ENCODE measurements at regions not wholly inside any gene's neighbourhood (a gene's known extent, or its start where the extent isn't known, plus 50 kb on each side); places are given as distances from the start of the nearest gene placed in this dataset.

- no peak for ATAC-seq
- Histone ChIP-seq H3K4me3 (ENCODE audit: low read depth in 2 of 2, low read length in 2 of 2) (no peak overlapping the region), H3K4me1 (ENCODE audit: control insufficient read depth, insufficient read depth, low read length) (no peaks in the 10 kb centered on the region), H3K36me3 (ENCODE audit: control insufficient read depth, insufficient read depth, low read length) (no peaks in the 10 kb centered on the region), H3K27me3 (ENCODE audit: control insufficient read depth, insufficient read depth, low read length) (peaks cover 2% of the 10 kb centered on the region; the same call in 1 of the 2 replicates), H3K9me3 (ENCODE audit: control insufficient read depth, insufficient read depth, low read depth, low read length) (no peaks in the 10 kb centered on the region), H3K27ac (ENCODE audit: low read length) (no peak overlapping the region)
- in situ Hi-C loops (cut with HindIII; ENCODE audit: low pct_unique_long_range_greater_than_20kb, low sequenced_read_pairs) (no loop called here), intact Hi-C loops (cut with micrococcal nuclease; ENCODE audit: unreplicated experiment) (no loop called here)
- BruUV-seq (replicated peaks) = no TSS peak
- ChIA-PET CTCF (no interaction called here), POLR2A (no interaction called here)
- no peak for DNase-seq (ENCODE audit: low read depth, low spot score)
- TF ChIP-seq REST (IDR thresholded peaks at IDR 0.05; ENCODE audit: insufficient read depth in 1 of 2, low read depth in 2 of 2, low read length in 1 of 2) (no peak), CTCF (IDR thresholded peaks at IDR 0.05) (no peak), POLR2AphosphoS5 (IDR thresholded peaks at IDR 0.05; ENCODE audit: low read depth, low read length) (no peak), SIN3A (IDR thresholded peaks at IDR 0.05; ENCODE audit: borderline replicate concordance, insufficient read depth, low read depth, low read length) (no peak), TCF7L2 (IDR thresholded peaks at IDR 0.05; ENCODE audit: low read depth, low read length) (no peak)
Measured at GRCh38 chr20:60867589-60867988, 384.5 kb upstream of the CDH4 start.

- TF ChIP-seq TCF7L2 (IDR thresholded peaks at IDR 0.05; ENCODE audit: low read depth, low read length) (no peak), POLR2AphosphoS5 (IDR thresholded peaks at IDR 0.05; ENCODE audit: low read depth, low read length) (no peak), SIN3A (IDR thresholded peaks at IDR 0.05; ENCODE audit: borderline replicate concordance, insufficient read depth, low read depth, low read length) (no peak), CTCF (IDR thresholded peaks at IDR 0.05) (no peak), REST (IDR thresholded peaks at IDR 0.05; ENCODE audit: insufficient read depth in 1 of 2, low read depth in 2 of 2, low read length in 1 of 2) (no peak)
- no peak for DNase-seq (ENCODE audit: low read depth, low spot score)
- Histone ChIP-seq H3K36me3 (ENCODE audit: control insufficient read depth, insufficient read depth, low read length) (no peaks in the 10 kb centered on the region), H3K27me3 (ENCODE audit: control insufficient read depth, insufficient read depth, low read length) (peaks cover 2% of the 10 kb centered on the region; the same call in 1 of the 2 replicates), H3K9me3 (ENCODE audit: control insufficient read depth, insufficient read depth, low read depth, low read length) (no peaks in the 10 kb centered on the region), H3K4me1 (ENCODE audit: control insufficient read depth, insufficient read depth, low read length) (no peaks in the 10 kb centered on the region), H3K4me3 (ENCODE audit: low read depth in 2 of 2, low read length in 2 of 2) (no peak overlapping the region), H3K27ac (ENCODE audit: low read length) (no peak overlapping the region)
- no peak for ATAC-seq
- ChIA-PET POLR2A (no interaction called here), CTCF (no interaction called here)
- in situ Hi-C loops (cut with HindIII; ENCODE audit: low pct_unique_long_range_greater_than_20kb, low sequenced_read_pairs) = no loop called here
- intact Hi-C loops (cut with micrococcal nuclease; ENCODE audit: unreplicated experiment) = no loop called here
- no TSS peak for BruUV-seq (replicated peaks)
Measured at GRCh38 chr20:60868316-60868891, 383.7 kb upstream of the CDH4 start.

All from Panc1 (cell line).